Type B pancreatic cell (in vitro differentiated cells): ENCODE measurements at regions not wholly inside any gene's neighbourhood (a gene's known extent, or its start where the extent isn't known, plus 50 kb on each side); places are given as distances from the start of the nearest gene placed in this dataset.

Source experiments
- DNase-seq: peaks from one replicate; pipeline ENCODE4 v3.0.0; 2021; ENCODE audit warnings: mixed read lengths; ENCODE audit not compliant: unreplicated experiment; ENCODE audit errors: extremely low spot score
- H3K27ac Mint-ChIP-seq: 2 replicates; pipeline ENCODE4 v1.8.0; 2021; ENCODE audit warnings: mild to moderate bottlenecking, mixed read lengths
- H3K27me3 Mint-ChIP-seq: 2 replicates; pipeline ENCODE4 v1.8.0; 2021; ENCODE audit warnings: mixed read lengths
- H3K36me3 Mint-ChIP-seq: 2 replicates; pipeline ENCODE4 v1.8.0; 2021; ENCODE audit warnings: mixed read lengths
- H3K4me1 Mint-ChIP-seq: one replicate; pipeline ENCODE4 v1.8.0; 2021; ENCODE audit warnings: mixed read lengths; ENCODE audit not compliant: unreplicated experiment
- H3K4me3 Mint-ChIP-seq: 2 replicates; pipeline ENCODE4 v1.8.0; 2021; ENCODE audit warnings: mild to moderate bottlenecking, mixed read lengths
- H3K9me3 Mint-ChIP-seq: 2 replicates; pipeline ENCODE4 v1.8.0; 2021; ENCODE audit warnings: mixed read lengths
- TF ChIP-seq, protein P1 (sequence below): fragments of 200-600 bp; sonication (generic); conservative IDR thresholded peaks from 2 replicates; pipeline ENCODE4 v1.5.0; 2021; ENCODE audit warnings: antibody characterized with exemption, mild to moderate bottlenecking

DNA sequence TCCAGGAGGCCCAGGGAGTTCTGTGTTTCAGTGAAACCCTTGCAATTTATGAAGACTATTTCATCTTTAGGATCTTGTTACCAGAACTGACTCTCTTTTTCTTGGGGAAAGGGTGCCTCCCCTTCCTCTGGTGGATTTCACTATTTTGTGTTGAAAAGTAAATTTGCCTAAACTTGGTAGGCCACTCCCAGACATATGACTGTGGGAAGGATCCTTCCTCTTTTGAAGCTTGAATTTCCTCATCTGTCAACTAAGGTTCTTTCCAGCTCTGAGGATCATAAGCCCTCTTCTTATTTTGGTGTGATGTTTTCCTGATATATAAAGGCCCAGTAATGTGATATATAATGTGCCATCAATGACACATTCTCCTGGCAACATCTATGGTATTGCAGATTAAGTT, 59.1 kb upstream of the ZFAND5 start:
- H3K36me3 Mint-ChIP-seq, result no peaks in the 10 kb centered on the region
- H3K27me3 Mint-ChIP-seq, result no peaks in the 10 kb centered on the region
- no peak for DNase-seq

DNA sequence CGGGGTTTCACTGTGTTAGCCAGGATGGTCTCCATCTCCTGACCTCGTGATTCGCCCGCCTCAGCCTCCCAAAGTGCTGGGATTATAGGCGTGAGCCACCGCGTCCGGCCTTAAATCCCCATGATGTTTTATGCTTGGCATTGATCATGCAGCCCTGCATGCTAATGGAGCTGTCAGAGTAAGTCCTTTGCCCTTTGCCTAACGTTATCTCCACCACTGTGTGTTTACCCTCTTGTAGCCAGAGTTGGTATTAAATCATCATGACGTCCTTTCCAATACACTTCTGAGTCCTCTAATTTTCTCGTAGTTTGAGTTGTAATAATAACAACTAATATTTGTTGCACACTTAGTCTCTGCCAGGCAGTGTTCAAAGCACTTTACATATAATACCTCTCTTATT, 57.2 kb upstream of the ZFAND5 start:
- TF ChIP-seq, protein P1, sequence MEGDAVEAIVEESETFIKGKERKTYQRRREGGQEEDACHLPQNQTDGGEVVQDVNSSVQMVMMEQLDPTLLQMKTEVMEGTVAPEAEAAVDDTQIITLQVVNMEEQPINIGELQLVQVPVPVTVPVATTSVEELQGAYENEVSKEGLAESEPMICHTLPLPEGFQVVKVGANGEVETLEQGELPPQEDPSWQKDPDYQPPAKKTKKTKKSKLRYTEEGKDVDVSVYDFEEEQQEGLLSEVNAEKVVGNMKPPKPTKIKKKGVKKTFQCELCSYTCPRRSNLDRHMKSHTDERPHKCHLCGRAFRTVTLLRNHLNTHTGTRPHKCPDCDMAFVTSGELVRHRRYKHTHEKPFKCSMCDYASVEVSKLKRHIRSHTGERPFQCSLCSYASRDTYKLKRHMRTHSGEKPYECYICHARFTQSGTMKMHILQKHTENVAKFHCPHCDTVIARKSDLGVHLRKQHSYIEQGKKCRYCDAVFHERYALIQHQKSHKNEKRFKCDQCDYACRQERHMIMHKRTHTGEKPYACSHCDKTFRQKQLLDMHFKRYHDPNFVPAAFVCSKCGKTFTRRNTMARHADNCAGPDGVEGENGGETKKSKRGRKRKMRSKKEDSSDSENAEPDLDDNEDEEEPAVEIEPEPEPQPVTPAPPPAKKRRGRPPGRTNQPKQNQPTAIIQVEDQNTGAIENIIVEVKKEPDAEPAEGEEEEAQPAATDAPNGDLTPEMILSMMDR, result no peak
- Mint-ChIP-seq H3K36me3 (no peaks in the 10 kb centered on the region), H3K9me3 (peaks cover 5% of the 10 kb centered on the region), H3K27ac (no peak overlapping the region), H3K4me3 (no peak overlapping the region), H3K4me1 (peaks cover 5% of the 10 kb centered on the region), H3K27me3 (peaks cover 3% of the 10 kb centered on the region)
- DNase-seq, result no peak

More for the DNA sequence above, 59.1 kb upstream of the ZFAND5 start:
- H3K4me3 Mint-ChIP-seq, result no peak overlapping the region
- H3K4me1 Mint-ChIP-seq, result peaks cover 5% of the 10 kb centered on the region
- H3K9me3 Mint-ChIP-seq, result peaks cover 5% of the 10 kb centered on the region
- H3K27ac Mint-ChIP-seq, result no peak overlapping the region
- TF ChIP-seq, protein P1, result no peak

DNA sequence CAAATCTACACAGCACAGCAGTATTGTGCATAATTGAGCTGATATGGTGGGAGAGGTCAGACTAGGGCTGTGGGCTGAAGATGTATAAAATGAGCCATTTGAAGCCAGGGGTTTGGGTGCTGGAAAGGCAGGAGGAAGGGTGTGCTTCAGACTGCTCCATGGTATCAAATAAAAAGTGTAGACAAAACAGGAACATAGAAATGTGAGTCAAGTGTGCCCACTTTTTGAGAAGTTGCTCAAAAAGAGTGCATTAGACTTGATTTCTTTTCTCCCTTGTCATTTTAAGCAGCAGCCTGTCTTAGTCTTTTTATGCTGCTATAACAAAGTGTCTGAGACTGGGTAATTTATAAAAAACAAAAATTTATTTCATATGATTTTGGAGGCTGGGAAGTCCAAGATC, 55.8 kb upstream of the ZFAND5 start:
- TF ChIP-seq, protein P1, result no peak
- H3K27me3 Mint-ChIP-seq, result peaks cover 3% of the 10 kb centered on the region
- no peak overlapping the region for H3K4me3 Mint-ChIP-seq
- no peaks in the 10 kb centered on the region for H3K36me3 Mint-ChIP-seq
- H3K4me1 Mint-ChIP-seq, result no peaks in the 10 kb centered on the region
- no peaks in the 10 kb centered on the region for H3K9me3 Mint-ChIP-seq
- no peak for DNase-seq
- no peak overlapping the region for H3K27ac Mint-ChIP-seq

DNA sequence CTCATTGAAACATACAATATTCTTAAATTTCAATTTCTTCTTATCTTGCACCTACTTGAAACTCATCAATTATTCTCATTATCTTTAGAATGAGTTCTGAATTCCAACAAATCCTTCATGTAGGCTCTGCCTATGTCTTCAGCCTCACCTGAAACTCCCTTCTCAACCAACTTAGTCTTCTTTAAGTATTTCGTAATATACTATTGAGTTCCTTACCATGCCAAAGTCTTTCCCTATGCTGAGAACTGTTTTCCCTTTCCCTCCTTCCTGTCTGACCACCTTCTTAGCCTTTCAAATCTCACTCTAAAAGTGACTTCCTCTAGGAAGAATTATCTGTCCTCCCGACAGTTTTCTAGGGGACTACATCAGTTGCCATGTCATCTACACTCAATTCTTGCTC, 50.9 kb upstream of the ZFAND5 start:
- no peak for DNase-seq
- Mint-ChIP-seq H3K27ac (no peak overlapping the region), H3K4me3 (no peak overlapping the region)

DNA sequence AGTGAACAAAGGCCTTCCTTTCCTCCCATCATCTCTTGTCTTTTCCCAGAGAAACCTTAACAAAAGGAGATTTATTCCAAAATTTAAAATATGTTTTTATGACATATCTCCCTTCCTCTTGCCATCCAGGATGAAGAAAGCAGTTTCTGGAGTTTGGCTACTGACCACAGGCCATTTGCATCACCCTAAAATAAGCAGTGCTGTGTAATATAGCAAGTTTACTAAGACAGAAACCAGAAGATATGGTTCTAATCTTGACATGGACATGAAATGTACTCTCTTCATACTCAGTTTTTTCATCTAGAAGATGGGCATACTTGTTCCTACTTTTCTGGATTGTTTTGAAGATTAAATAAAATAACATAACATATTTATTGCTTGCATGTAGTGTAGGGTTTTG, 50.2 kb upstream of the ZFAND5 start:
- Mint-ChIP-seq H3K27ac (no peak overlapping the region), H3K36me3 (no peaks in the 10 kb centered on the region), H3K4me1 (no peaks in the 10 kb centered on the region), H3K4me3 (no peak overlapping the region), H3K27me3 (peaks cover 3% of the 10 kb centered on the region), H3K9me3 (no peaks in the 10 kb centered on the region)
- TF ChIP-seq, protein P1, result no peak
- DNase-seq, result no peak

More for the DNA sequence above, 50.9 kb upstream of the ZFAND5 start:
- Mint-ChIP-seq H3K27me3 (peaks cover 3% of the 10 kb centered on the region), H3K9me3 (no peaks in the 10 kb centered on the region), H3K36me3 (no peaks in the 10 kb centered on the region), H3K4me1 (no peaks in the 10 kb centered on the region)
- TF ChIP-seq, protein P1, result no peak
